HG03442 (cell line): ENCODE measurements at regions not wholly inside any gene's neighbourhood (a gene's known extent, or its start where the extent isn't known, plus 50 kb on each side); places are given as distances from the start of the nearest gene placed in this dataset.

Experiments used
- ATAC-seq: cut with Tn5 transposase; IDR thresholded peaks from one replicate; pipeline ENCODE4 v1.9.1; 2021; ENCODE audit warnings: mild to moderate bottlenecking, moderate library complexity; ENCODE audit not compliant: unreplicated experiment

- ATAC-seq = no peak
Measured at GRCh38 chr7:47007471-47007870, 574.4 kb downstream of the TNS3 start.

GRCh38 chr7:47000561-47000960 lies 581.4 kb downstream of the TNS3 start:
- no peak for ATAC-seq

GRCh38 chr7:46999866-47000265 lies 582.0 kb downstream of the TNS3 start:
- ATAC-seq = no peak

GRCh38 chr7:46996972-46997371 lies 584.9 kb downstream of the TNS3 start:
- ATAC-seq = no peak

GRCh38 chr7:46993396-46993795 lies 588.5 kb downstream of the TNS3 start:
- no peak for ATAC-seq

GRCh38 chr7:46990761-46991160 lies 591.1 kb downstream of the TNS3 start:
- ATAC-seq = no peak

- no peak for ATAC-seq
Measured at GRCh38 chr7:46989247-46989646, 592.7 kb downstream of the TNS3 start.

GRCh38 chr7:46982928-46983327 lies 599.0 kb downstream of the TNS3 start:
- no peak for ATAC-seq

GRCh38 chr7:46979439-46979838 lies 602.5 kb downstream of the TNS3 start:
- no peak for ATAC-seq

- ATAC-seq = no peak
Measured at GRCh38 chr7:46975493-46975892, 606.4 kb downstream of the TNS3 start.

GRCh38 chr7:46972205-46972604 lies 609.7 kb downstream of the TNS3 start:
- ATAC-seq = no peak

GRCh38 chr7:46970476-46970875 lies 611.4 kb downstream of the TNS3 start:
- ATAC-seq = no peak

GRCh38 chr7:46970131-46970430 lies 611.8 kb downstream of the TNS3 start:
- no peak for ATAC-seq

GRCh38 chr7:46969303-46970130 lies 612.4 kb downstream of the TNS3 start:
- no peak for ATAC-seq

GRCh38 chr7:46968003-46968402 lies 613.9 kb downstream of the TNS3 start:
- ATAC-seq = no peak

- no peak for ATAC-seq
Measured at GRCh38 chr7:46963719-46964118, 618.2 kb downstream of the TNS3 start.

GRCh38 chr7:46960970-46961369 lies 620.9 kb downstream of the TNS3 start:
- no peak for ATAC-seq

- ATAC-seq = no peak
Measured at GRCh38 chr7:46957195-46957594, 624.7 kb downstream of the TNS3 start.

- ATAC-seq = no peak
Measured at GRCh38 chr7:46955531-46955930, 626.4 kb downstream of the TNS3 start.

GRCh38 chr7:46954181-46954580 lies 627.7 kb downstream of the TNS3 start:
- ATAC-seq = no peak

GRCh38 chr7:46953008-46953407 lies 628.9 kb downstream of the TNS3 start:
- no peak for ATAC-seq

GRCh38 chr7:46949270-46949931 lies 632.5 kb downstream of the TNS3 start:
- ATAC-seq = no peak

- no peak for ATAC-seq
Measured at GRCh38 chr7:46948716-46949115, 633.2 kb downstream of the TNS3 start.
